ENCODE measurements at regions not wholly inside any gene's neighbourhood (a gene's known extent, or its start where the extent isn't known, plus 50 kb on each side); places are given as distances from the start of the nearest gene placed in this dataset.

DNA sequence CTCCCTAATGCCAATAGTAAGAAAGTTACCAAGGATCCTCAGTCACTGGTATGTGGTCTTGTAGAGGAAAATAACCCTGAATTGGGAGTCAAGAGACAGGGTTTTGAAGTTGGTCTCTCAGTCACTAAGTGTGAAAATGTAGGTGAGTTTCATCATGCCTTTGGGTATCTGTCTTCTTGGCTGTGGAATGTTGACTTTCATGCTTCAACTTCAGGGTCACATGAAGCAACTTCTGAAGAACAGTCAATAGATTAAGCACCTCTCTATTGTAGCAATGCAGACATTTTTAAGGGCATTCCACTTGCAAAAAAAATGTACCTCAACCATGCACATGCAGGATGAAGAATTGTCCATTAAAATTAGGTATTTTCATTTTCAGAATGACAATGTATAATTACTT is 194.6 kb downstream of the CSNK1G3 start:
- Histone ChIP-seq H3K36me3 (ENCODE audit: control insufficient read depth in 4 of 4, insufficient read depth in 3 of 4, low read depth in 1 of 4, low read length in 3 of 4) (no peaks in the 10 kb centered on the region), H3K4me1 (ENCODE audit: control insufficient read depth in 4 of 4, insufficient read depth in 4 of 4, low read length in 3 of 4) (no peaks in the 10 kb centered on the region), H3K9ac (ENCODE audit: low read depth in 1 of 2, low read length in 2 of 2) (no peak overlapping the region), H3K27me3 (ENCODE audit: control insufficient read depth in 4 of 4, insufficient read depth in 4 of 4, low read length in 3 of 4) (no peaks in the 10 kb centered on the region), H3K27ac (ENCODE audit: low read depth in 1 of 2, low read length in 2 of 2) (no peak overlapping the region), H3K9me3 (ENCODE audit: control insufficient read depth in 4 of 4, low read length in 3 of 4) (peaks cover 0 to 3% (median 0%) of the 10 kb centered on the region in 4 donors), H3K4me3 (ENCODE audit: low read depth in 1 of 3, low read length in 3 of 3) (no peak overlapping the region)
- no peak for DNase-seq (ENCODE audit: low spot score)
- TF ChIP-seq YY1 (IDR thresholded peaks at IDR 0.05), result no peak
- TF ChIP-seq SP1 (IDR thresholded peaks at IDR 0.05), result no peak
- TF ChIP-seq, protein P1, sequence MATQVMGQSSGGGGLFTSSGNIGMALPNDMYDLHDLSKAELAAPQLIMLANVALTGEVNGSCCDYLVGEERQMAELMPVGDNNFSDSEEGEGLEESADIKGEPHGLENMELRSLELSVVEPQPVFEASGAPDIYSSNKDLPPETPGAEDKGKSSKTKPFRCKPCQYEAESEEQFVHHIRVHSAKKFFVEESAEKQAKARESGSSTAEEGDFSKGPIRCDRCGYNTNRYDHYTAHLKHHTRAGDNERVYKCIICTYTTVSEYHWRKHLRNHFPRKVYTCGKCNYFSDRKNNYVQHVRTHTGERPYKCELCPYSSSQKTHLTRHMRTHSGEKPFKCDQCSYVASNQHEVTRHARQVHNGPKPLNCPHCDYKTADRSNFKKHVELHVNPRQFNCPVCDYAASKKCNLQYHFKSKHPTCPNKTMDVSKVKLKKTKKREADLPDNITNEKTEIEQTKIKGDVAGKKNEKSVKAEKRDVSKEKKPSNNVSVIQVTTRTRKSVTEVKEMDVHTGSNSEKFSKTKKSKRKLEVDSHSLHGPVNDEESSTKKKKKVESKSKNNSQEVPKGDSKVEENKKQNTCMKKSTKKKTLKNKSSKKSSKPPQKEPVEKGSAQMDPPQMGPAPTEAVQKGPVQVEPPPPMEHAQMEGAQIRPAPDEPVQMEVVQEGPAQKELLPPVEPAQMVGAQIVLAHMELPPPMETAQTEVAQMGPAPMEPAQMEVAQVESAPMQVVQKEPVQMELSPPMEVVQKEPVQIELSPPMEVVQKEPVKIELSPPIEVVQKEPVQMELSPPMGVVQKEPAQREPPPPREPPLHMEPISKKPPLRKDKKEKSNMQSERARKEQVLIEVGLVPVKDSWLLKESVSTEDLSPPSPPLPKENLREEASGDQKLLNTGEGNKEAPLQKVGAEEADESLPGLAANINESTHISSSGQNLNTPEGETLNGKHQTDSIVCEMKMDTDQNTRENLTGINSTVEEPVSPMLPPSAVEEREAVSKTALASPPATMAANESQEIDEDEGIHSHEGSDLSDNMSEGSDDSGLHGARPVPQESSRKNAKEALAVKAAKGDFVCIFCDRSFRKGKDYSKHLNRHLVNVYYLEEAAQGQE (IDR thresholded peaks at IDR 0.05), result no peak
- TF ChIP-seq RAD21 (IDR thresholded peaks at IDR 0.05), result no peak
- no peak for TF ChIP-seq FOXA1 (IDR thresholded peaks at IDR 0.05)
- TF ChIP-seq, protein P2, sequence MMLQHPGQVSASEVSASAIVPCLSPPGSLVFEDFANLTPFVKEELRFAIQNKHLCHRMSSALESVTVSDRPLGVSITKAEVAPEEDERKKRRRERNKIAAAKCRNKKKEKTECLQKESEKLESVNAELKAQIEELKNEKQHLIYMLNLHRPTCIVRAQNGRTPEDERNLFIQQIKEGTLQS (IDR thresholded peaks at IDR 0.05), result no peak
- TF ChIP-seq JUND (IDR thresholded peaks at IDR 0.05), result no peak
- TF ChIP-seq FOXA2 (IDR thresholded peaks at IDR 0.05), result no peak
- TF ChIP-seq HNF4A (conservative IDR thresholded peaks at IDR 0.05), result no peak
- no peak for TF ChIP-seq EGR1 (IDR thresholded peaks at IDR 0.05; ENCODE audit: low read depth in 2 of 2)
- TF ChIP-seq HNF4G (IDR thresholded peaks at IDR 0.05), result no peak
- TF ChIP-seq, protein P3, sequence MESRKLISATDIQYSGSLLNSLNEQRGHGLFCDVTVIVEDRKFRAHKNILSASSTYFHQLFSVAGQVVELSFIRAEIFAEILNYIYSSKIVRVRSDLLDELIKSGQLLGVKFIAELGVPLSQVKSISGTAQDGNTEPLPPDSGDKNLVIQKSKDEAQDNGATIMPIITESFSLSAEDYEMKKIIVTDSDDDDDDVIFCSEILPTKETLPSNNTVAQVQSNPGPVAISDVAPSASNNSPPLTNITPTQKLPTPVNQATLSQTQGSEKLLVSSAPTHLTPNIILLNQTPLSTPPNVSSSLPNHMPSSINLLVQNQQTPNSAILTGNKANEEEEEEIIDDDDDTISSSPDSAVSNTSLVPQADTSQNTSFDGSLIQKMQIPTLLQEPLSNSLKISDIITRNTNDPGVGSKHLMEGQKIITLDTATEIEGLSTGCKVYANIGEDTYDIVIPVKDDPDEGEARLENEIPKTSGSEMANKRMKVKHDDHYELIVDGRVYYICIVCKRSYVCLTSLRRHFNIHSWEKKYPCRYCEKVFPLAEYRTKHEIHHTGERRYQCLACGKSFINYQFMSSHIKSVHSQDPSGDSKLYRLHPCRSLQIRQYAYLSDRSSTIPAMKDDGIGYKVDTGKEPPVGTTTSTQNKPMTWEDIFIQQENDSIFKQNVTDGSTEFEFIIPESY (IDR thresholded peaks at IDR 0.05), result no peak
- TF ChIP-seq, protein P4, sequence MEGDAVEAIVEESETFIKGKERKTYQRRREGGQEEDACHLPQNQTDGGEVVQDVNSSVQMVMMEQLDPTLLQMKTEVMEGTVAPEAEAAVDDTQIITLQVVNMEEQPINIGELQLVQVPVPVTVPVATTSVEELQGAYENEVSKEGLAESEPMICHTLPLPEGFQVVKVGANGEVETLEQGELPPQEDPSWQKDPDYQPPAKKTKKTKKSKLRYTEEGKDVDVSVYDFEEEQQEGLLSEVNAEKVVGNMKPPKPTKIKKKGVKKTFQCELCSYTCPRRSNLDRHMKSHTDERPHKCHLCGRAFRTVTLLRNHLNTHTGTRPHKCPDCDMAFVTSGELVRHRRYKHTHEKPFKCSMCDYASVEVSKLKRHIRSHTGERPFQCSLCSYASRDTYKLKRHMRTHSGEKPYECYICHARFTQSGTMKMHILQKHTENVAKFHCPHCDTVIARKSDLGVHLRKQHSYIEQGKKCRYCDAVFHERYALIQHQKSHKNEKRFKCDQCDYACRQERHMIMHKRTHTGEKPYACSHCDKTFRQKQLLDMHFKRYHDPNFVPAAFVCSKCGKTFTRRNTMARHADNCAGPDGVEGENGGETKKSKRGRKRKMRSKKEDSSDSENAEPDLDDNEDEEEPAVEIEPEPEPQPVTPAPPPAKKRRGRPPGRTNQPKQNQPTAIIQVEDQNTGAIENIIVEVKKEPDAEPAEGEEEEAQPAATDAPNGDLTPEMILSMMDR (IDR thresholded peaks at IDR 0.05; ENCODE audit: low read depth, low read length, missing input control), result no peak
- no peak for TF ChIP-seq RXRA (IDR thresholded peaks at IDR 0.05)
- no peak for TF ChIP-seq NR2F2 (IDR thresholded peaks at IDR 0.05)
- TF ChIP-seq, protein P5, sequence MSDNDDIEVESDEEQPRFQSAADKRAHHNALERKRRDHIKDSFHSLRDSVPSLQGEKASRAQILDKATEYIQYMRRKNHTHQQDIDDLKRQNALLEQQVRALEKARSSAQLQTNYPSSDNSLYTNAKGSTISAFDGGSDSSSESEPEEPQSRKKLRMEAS (IDR thresholded peaks at IDR 0.05), result no peak
- TF ChIP-seq TAF1 (conservative IDR thresholded peaks at IDR 0.05), result no peak

DNA sequence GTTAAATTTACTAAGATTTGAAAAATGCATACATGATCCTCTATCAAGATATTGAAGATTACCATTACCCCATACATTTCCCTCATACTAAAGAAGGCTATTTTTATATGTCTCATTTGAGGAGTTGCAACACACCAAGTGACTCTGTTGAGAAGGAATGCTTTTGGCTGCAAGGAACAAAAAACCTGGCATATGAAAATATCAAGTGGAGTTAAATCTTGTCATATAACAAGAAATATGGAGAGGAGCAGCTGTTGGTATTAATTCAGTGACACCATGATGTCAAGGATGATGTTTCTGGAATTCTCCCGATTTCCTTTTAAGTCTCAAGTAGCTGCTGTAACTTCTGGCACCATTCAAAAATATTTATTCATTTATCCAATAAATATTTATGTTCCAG is 193.8 kb downstream of the CSNK1G3 start:
- peaks cover 0 to 3% (median 0%) of the 10 kb centered on the region in 4 donors for H3K9me3 ChIP-seq (ENCODE audit: control insufficient read depth in 4 of 4, low read length in 3 of 4)
- 76% methylated on average over 1 of the region's 1 CpG for WGBS
- no peaks in the 10 kb centered on the region for H3K27me3 ChIP-seq (ENCODE audit: control insufficient read depth in 4 of 4, insufficient read depth in 4 of 4, low read length in 3 of 4)
- TF ChIP-seq, protein P3 (IDR thresholded peaks at IDR 0.05), result no peak
- TF ChIP-seq FOXA2 (IDR thresholded peaks at IDR 0.05), result no peak
- no peak for TF ChIP-seq TAF1 (conservative IDR thresholded peaks at IDR 0.05)
- TF ChIP-seq, protein P4 (IDR thresholded peaks at IDR 0.05; ENCODE audit: low read depth, low read length, missing input control), result no peak
- no peak for TF ChIP-seq HNF4G (IDR thresholded peaks at IDR 0.05)
- H3K4me3 ChIP-seq (ENCODE audit: low read depth in 1 of 3, low read length in 3 of 3), result no peak overlapping the region
- H3K27ac ChIP-seq (ENCODE audit: low read depth in 1 of 2, low read length in 2 of 2), result no peak overlapping the region
- no peak for DNase-seq (ENCODE audit: low spot score)
- H3K36me3 ChIP-seq (ENCODE audit: control insufficient read depth in 4 of 4, insufficient read depth in 3 of 4, low read depth in 1 of 4, low read length in 3 of 4), result no peaks in the 10 kb centered on the region
- no peaks in the 10 kb centered on the region for H3K4me1 ChIP-seq (ENCODE audit: control insufficient read depth in 4 of 4, insufficient read depth in 4 of 4, low read length in 3 of 4)
- H3K9ac ChIP-seq (ENCODE audit: low read depth in 1 of 2, low read length in 2 of 2), result no peak overlapping the region
